ENCODE measurements at regions not wholly inside any gene's neighbourhood (a gene's known extent, or its start where the extent isn't known, plus 50 kb on each side); places are given as distances from the start of the nearest gene placed in this dataset.

DNA sequence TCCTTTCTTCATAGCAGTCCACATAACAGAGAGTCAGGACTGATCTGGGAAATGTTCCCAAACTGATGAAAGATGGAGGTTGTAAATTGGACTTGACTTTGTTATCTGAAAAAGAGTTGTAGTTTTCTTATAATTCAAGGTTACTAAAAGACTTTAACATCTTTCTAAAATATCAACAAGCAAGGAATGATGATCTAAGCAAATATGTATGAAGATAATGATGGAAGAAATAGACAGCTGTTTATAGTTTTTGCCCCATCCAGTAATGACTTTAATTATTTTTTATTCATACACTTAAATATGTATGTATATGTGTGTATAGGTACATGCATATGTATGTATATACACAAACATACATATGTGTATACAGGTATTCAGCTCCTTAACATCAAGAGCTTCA lies 411.1 kb upstream of the SPOCK3 start:
- TF ChIP-seq POLR2AphosphoS5 (IDR thresholded peaks at IDR 0.05), result no peak
- TF ChIP-seq POLR2A (IDR thresholded peaks at IDR 0.05), result no peak
- no peak for TF ChIP-seq CTCF (IDR thresholded peaks at IDR 0.05)
- TF ChIP-seq EP300 (IDR thresholded peaks at IDR 0.05; ENCODE audit: low read depth), result no peak
- intact Hi-C loops (cut with DNase I; ENCODE audit: low total_unique reads) (no loop called here), in situ Hi-C loops (cut with MboI; ENCODE audit: low pct_ligation_motif_present in 1 of 4, low pct_unique_long_range_greater_than_20kb in 1 of 4, low sequenced_read_pairs in 3 of 4) (no loop called here)
- H3K4me1 ChIP-seq, result no peaks in the 10 kb centered on the region
- H3K27ac ChIP-seq, result no peak overlapping the region
- no peaks in the 10 kb centered on the region for H3K9me3 ChIP-seq
- H3K27me3 ChIP-seq, result no peaks in the 10 kb centered on the region
- DNase-seq, result no peak
- H3K4me3 ChIP-seq, result no peak overlapping the region
- no peaks in the 10 kb centered on the region for H3K36me3 ChIP-seq

- no peaks in the 10 kb centered on the region for H3K4me1 ChIP-seq
- H3K4me3 ChIP-seq, result no peak overlapping the region
- 65% methylated on average over 3 of the region's 4 CpGs; no CpG with 5 or more reads in 1 of the 2 donors for WGBS, 2 donors (ENCODE audit: low coverage in 1 of 2)
- intact Hi-C loops (cut with DNase I; ENCODE audit: low total_unique reads) (no loop called here), in situ Hi-C loops (cut with MboI; ENCODE audit: low pct_ligation_motif_present in 1 of 4, low pct_unique_long_range_greater_than_20kb in 1 of 4, low sequenced_read_pairs in 3 of 4) (no loop called here)
- no peaks in the 10 kb centered on the region for H3K27me3 ChIP-seq
- H3K9me3 ChIP-seq, result no peaks in the 10 kb centered on the region
- no peak for TF ChIP-seq EP300 (IDR thresholded peaks at IDR 0.05; ENCODE audit: low read depth)
- TF ChIP-seq POLR2AphosphoS5 (IDR thresholded peaks at IDR 0.05), result no peak
- no peak for TF ChIP-seq CTCF (IDR thresholded peaks at IDR 0.05)
- no peak for TF ChIP-seq POLR2A (IDR thresholded peaks at IDR 0.05)
- no peaks in the 10 kb centered on the region for H3K36me3 ChIP-seq
- H3K27ac ChIP-seq, result no peak overlapping the region
- no peak for DNase-seq
Observed at GRCh38 chr4:167652267-167652666, 418.0 kb upstream of the SPOCK3 start.

- Histone ChIP-seq H3K27ac (no peak overlapping the region), H3K36me3 (no peaks in the 10 kb centered on the region), H3K9me3 (no peaks in the 10 kb centered on the region), H3K4me1 (no peaks in the 10 kb centered on the region), H3K4me3 (no peak overlapping the region), H3K27me3 (no peaks in the 10 kb centered on the region)
- intact Hi-C loops (cut with DNase I; ENCODE audit: low total_unique reads) (no loop called here), in situ Hi-C loops (cut with MboI; ENCODE audit: low pct_ligation_motif_present in 1 of 4, low pct_unique_long_range_greater_than_20kb in 1 of 4, low sequenced_read_pairs in 3 of 4) (no loop called here)
- TF ChIP-seq POLR2A (IDR thresholded peaks at IDR 0.05) (no peak), POLR2AphosphoS5 (IDR thresholded peaks at IDR 0.05) (no peak), CTCF (IDR thresholded peaks at IDR 0.05) (no peak), EP300 (IDR thresholded peaks at IDR 0.05; ENCODE audit: low read depth) (no peak)
- WGBS, 2 donors (ENCODE audit: low coverage in 1 of 2), result 66 to 81% methylated on average over 6 to 9 of the region's 9 CpGs
- no peak for DNase-seq
Observed at GRCh38 chr4:167688660-167689142, 403.6 kb upstream of the ANXA10 start.

- no peaks in the 10 kb centered on the region for H3K9me3 ChIP-seq
- DNase-seq, result no peak
- H3K36me3 ChIP-seq, result no peaks in the 10 kb centered on the region
- H3K27ac ChIP-seq, result no peak overlapping the region
- no peaks in the 10 kb centered on the region for H3K27me3 ChIP-seq
- no peaks in the 10 kb centered on the region for H3K4me1 ChIP-seq
- no peak overlapping the region for H3K4me3 ChIP-seq
- intact Hi-C loops (cut with DNase I; ENCODE audit: low total_unique reads), result no loop called here
- in situ Hi-C loops (cut with MboI; ENCODE audit: low pct_ligation_motif_present in 1 of 4, low pct_unique_long_range_greater_than_20kb in 1 of 4, low sequenced_read_pairs in 3 of 4), result no loop called here
- TF ChIP-seq CTCF (IDR thresholded peaks at IDR 0.05), result no peak
- no peak for TF ChIP-seq EP300 (IDR thresholded peaks at IDR 0.05; ENCODE audit: low read depth)
- TF ChIP-seq POLR2A (IDR thresholded peaks at IDR 0.05), result no peak
- TF ChIP-seq POLR2AphosphoS5 (IDR thresholded peaks at IDR 0.05), result no peak
Observed at GRCh38 chr4:167702391-167702790, 389.9 kb upstream of the ANXA10 start.

Data from transverse colon (tissue), 4 donors.